Bone marrow (tissue), 2 donors: ENCODE measurements at regions not wholly inside any gene's neighbourhood (a gene's known extent, or its start where the extent isn't known, plus 50 kb on each side); places are given as distances from the start of the nearest gene placed in this dataset.
"Not testable (repeated sequence)": the region's sequence is repeated elsewhere in the genome, so short reads cannot be mapped to it uniquely, and the experiment has no call there.

Source experiments
- DNase-seq, 2 donors: peaks; one replicate each; lab custom pipeline; 2025; lab: John Stamatoyannopoulos, UW

DNA sequence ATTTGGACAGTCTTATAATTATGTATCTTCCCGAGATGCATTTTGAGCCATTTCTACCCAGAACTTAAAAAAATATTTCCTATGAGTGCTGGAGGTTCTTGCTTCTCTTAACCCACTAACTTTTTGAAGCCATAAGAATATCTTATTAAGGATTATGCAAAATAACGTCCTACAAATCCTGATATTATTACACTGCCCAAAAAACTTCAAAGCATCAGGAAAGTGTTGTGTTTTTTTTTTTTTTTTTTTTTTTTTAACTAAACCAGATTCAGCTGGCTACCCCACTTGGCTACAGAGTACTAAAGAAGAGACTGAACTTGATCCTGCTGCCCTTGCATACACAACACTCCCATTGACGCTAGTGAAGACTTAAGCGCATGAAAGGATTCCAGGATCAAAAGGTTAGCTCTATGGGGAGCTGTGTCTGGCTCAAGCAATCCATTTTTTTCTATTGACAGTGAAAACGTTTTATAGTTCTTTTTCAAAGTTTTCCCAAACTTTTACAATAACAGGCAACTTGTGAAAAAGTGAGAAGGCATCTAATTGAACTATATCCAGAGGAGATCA, 141.4 kb downstream of the KCNRG start:
- DNase-seq: no peak

DNA sequence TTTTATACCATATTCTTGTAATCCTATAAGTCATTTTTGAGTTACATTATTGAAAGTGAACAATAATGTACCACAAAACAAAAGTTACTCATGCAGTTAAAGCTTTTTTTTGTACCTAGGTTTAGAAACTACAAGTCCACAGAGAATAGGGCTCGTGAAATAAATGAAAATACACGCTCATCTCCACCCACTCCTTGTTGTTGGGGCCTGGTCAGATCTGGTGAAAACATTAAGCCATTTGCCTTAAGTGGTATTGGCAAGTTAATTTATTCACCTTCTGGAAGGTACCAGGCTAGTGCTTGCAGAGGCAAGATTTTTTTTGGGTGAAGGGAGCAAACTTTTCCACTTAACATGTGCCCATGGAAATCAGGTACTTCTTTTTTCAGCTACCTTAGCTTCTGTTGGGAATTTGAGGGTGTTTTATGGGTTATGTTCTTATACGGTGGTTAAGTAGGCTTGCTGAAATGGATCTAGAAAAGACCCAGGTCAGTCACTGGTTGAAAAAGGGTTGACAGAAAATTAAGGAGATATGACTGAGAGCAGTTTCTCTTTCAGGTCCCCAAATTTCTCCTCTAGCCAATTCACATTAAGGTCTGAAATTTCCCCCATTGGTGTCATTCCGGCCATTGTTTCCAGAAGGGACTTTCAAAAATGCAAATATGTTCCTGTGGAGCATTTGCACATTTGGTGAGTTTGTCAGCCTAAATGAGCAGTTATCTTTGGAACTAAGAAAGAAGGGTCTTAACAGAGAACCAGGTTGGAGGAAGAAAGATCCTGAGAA, 143.3 kb downstream of the KCNRG start:
- no peak for DNase-seq

DNA sequence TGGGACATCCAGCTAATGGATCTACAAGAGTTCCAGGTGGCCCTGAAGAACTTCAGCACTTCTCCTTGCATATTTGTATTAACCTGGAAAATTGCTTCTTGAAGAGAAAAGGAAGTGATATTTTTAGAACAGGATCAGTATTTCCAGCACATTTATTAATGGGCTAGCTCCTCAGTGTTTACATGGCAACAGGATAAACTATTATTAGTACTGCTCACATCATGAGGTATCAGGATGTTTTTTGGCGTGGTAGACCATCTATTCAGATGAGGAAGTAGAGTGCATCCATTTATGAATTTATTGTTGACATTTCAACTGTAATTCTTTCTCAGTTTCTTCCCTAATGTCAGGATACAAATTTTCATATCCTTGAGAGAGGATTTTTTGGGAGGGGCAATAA, 144.4 kb downstream of the KCNRG start:
- no peak for DNase-seq

DNA sequence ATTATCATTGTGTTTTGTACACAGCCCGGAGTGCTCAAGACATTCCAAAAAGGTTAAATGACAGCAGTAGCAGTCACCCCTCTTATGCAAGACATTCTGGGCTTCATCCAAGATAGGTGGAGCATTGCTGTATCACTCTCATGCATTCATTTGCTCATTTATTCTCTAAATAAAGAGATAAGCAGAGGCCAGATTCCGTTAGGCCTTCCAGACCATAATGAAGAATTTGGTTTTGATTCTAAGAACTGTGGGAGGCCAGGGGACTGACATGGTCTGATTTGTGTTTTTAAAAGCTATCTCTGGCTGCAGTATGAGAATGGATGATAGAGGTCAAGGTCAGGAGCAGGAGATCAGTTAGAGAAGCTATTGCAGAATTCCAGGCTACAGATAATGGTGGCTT, 145.8 kb downstream of the KCNRG start:
- no peak for DNase-seq

DNA sequence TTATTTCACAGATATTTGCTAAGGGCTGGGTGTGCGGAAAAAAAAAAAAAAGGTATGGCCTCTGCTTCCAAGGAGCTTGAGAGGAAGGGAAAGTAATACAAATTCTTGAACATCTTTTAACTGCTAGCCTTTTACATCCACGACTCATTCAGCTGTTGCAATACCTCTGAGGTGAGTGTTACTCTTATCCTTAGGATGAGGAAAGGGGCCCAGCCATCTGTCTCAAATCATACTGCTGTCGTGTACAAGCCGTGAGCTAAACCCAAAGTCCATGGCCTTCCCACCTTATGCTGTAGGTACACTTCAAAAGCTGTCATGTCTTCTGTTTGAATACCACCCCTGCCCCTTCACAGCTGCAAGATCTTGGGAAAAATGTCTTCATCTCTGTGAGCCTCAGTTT, 146.8 kb downstream of the KCNRG start:
- no peak for DNase-seq

DNA sequence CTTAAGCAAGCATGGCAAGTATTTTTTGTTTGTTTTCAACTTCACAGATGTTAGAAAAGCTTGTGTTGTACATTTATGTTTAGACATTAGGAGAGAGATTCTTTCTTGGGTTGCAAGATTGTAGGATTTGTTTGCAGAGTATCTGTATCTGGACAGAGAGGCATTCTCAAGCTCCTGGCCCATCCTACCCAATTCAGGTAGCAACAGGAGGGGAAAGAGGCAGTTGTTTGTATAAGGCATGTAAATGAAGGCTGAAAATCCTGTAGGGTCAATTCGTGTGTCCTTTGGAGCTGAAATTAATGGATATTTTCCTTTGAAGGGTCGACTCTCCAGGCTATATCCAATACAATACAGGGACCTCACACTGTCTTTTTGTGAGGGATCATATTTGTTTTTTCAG, 147.3 kb downstream of the KCNRG start:
- DNase-seq: no peak

DNA sequence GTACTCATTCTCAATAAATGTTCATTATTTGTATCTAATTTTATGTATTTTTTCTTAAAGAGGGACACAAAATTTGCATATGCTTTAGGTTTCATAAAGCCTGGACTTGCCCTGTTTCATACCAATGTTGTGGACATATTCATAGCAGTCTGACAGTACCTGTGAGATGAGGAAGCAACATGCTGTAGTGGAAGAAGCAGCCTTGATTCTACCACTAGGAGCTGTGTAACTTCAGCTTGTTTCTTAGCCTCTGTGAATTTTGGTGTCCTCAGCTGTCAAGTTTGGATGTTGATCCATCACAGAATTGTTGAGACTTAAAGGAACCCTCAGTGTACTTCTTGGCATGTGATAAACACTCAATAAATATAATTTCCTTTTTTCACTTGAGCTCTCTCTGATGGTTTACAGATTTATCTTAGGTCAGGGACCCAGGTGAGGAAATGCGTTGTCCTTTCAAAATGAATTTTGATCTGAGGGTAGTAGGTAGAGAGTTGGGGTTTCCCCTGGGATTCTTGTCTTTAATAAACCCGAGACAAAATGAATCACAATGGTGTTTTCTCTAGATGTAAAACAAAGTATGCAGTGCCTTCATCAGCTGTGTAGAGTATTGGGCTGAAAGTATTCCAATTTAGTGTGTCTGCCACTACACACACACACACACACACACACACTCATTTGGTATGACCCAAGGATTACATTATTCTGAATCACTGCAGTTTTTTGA, 152.1 kb downstream of the KCNRG start:
- no peak for DNase-seq

DNA sequence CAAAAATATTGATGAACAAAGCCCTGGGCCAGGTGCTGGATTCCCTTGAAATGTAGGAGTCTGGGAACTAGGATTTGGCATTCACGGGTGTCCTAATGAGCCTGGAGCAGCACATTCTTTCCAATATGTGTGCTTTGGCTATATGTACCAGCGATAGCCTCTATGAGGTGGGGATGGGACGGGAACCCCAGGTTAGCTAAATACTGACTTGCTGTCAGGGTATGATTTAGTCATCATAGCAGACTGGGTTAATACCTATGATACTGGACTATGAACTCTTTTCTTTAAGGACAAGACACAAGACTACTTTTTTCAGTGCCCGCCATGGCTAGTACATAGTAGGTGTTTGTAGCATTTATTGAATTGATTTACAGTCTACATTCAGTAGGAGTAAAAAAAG, 152.7 kb downstream of the KCNRG start:
- no peak for DNase-seq

DNA sequence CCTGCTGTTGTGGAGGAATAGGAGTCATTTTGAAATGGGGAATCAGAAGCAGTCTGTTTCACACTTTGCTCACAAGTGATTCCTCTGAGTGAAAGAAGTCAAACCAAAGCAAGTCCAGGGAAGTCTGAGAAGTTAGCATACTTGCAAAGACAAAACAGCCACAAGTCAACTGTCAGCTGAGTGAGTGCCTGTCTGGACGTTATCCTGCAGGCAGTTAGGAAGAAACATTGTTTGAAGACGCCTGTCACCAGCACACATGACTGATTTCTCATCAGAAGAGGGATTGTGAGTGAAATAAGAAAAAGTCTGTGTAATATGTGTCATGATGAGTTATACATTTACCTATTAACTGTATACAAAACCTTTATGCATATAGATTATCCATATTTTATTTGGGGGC, 153.5 kb downstream of the KCNRG start:
- no peak for DNase-seq

DNA sequence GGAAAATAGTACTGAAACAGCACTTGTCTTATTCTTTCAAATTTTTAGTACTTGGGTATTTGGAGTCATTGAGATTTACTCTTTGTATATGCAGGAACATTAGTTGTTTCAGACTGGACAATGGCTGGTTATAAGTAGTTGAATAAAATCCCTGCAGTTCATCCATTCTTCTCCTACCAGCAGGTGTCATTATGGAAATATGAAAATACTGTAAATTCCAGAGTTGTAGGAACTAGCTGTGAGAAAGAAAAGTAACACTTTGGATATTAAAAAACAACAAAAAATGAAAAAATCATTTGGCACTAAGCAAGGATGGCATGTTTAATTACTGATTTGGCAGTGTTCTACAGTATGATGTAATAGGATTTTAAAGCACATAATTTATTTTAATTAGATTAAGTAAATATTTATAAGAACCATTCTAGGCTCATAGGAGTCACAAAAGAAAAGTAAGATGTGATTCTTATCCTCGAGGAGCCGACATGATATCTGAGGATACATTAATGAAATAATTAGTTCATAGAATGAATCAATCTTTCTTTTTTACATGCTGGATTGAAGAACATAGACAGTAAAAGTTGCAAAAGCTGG, 155.3 kb downstream of the KCNRG start:
- no peak for DNase-seq

DNA sequence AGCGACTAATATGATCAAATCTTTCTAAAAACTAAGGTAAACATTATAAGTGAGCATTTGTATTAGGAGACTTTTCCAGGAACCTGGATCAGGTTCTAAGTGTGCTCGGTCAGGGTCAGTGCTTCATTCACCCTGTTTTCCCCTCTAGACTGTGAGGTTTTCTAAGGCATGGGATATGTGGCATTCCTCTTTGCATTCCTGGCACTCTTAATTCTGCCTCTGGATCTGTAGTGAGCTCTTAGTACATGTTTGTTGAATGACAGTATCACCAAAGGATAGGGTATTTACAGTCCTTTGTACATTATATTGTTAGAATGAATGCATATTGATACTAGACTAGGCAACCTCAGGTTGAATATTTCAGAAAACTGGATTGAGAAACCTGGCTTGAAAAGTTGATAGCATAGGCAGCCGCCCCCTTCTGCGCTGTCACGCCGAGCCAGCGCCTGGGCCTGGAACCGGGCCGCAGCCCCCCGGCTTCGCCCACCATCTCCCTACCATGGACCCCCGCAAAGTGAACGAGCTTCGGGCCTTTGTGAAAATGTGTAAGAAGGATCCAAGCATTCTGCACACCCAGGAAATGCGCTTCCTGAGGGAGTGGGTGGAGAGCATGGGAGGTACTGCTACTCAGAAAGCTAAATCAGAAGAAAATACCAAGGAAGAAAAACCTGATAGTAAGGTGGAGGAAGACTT, 156.5 kb downstream of the KCNRG start:
- DNase-seq: no peak

DNA sequence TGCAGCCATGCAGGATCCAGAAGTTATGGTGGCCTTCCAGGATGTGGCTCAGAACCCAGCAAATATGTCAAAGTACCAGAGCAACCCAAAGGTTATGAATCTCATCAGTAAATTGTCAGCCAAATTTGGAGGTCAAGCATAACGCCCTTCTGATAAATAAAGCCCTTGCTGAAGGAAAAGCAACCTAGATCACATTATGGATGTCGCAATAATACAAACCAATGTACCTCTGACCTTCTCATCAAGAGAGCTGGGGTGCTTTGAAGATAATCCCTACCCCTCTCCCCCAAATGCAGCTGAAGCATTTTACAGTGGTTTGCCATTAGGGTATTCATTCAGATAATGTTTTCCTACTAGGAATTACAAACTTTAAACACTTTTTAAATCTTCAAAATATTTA, 157.8 kb downstream of the KCNRG start:
- not testable (repeated sequence) for DNase-seq

DNA sequence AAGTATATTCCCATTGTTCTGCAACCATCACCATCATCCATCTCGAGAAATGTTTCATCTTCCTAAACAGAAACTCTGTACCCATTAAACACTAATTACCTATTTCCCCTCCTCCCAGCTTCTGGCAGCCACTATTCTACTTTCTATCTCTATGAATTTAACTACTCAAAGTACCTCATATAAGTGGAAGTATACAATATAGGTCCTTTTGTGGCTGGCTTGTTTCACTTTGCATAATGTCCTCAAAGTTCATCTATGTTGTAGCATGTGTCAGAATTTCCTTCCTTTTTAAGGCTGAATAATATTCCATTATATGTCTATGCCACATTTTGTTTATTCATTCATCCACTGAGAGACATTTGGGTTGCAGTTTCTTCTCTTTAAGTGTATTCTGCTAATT, 159.4 kb downstream of the KCNRG start:
- no peak for DNase-seq

DNA sequence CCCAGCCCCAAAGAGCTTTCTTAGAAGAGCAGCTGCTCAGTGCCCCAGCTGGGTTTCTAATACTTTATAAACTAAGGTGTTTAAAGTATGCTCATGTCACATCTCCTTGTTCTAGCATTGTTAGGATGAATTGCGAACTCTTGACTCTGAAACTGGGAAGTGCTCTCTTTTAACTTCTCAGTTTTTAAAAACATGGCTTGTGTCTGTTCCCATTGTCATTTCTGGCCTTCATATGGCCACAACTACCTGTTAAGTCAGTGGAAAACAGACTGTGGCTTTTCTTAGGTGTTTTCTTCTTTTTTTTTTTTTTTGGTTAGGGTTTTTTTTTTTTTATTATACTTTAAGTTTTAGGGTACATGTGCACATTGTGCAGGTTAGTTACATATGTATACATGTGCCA, 164.7 kb downstream of the KCNRG start:
- no peak for DNase-seq

DNA sequence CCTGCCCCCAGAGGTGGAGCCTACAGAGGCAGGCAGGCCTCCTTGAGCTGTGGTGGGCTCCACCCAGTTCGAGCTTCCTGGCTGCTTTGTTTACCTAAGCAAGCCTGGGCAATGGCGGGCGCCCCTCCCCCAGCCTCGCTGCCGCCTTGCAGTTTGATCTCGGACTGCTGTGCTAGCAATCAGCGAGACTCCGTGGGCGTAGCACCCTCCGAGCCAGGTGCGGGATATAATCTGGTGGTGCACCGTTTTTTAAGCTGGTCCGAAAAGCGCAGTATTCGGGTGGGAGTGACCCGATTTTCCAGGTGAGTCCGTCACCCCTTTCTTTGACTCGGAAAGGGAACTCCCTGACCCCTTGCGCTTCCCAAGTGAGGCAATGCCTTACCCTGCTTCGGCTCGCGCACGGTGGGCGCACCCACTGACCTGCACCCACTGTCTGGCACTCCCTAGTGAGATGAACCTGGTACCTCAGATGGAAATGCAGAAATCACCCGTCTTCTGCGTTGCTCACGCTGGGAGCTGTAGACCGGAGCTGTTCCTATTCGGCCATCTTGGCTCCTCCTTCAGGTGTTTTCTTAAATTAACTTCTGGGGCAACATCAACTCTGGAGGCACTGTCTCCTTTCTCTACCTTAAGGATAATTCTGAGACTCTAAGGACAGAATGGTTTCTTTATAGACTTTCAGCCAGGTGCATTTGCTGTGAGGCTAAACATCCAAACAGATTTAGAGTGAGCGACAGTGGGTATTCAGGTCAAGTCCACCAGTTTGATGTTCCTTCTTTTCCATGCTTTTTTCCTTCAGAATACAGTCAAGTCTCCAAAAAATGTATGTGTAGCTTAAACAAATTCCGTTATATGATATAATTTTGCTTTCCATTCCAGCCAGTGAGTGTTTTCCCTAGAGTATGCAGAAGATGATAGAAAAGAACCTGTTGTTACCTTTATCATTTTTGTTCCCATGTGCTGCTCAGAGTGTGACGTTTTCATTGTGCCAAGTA, 170.8 kb downstream of the KCNRG start:
- not testable (repeated sequence) for DNase-seq

DNA sequence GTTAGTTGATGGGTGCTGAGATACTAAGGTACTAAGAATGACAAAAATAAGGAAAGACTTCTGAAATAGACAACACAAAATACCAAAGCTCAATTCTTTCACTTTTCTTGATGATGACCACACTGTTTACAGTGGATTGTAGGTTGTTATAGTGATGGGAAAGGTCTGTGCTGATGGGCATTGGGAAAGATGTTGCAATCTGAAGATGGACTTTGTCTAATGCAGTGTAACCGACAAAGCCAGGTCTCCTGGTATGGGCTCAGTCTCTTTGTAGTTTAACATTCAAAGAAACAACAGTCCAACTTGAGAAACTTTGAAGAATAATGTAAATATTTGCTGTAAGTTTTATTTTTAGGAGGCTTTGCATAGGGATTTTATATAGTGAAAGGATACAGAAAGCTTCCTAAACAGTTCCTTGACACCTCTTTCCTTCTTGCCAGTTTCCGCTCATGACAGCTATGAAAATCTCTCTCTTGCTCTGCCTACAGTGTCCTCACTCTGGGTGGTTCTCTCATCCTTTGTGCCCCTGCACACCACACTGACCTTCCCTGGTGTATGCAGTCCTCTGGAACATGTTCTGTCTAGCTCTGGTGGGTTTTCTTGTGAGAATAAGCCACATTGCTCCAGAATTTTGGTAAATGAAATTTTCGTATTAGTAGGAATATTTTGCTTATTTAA, 172.2 kb downstream of the KCNRG start:
- no peak for DNase-seq

DNA sequence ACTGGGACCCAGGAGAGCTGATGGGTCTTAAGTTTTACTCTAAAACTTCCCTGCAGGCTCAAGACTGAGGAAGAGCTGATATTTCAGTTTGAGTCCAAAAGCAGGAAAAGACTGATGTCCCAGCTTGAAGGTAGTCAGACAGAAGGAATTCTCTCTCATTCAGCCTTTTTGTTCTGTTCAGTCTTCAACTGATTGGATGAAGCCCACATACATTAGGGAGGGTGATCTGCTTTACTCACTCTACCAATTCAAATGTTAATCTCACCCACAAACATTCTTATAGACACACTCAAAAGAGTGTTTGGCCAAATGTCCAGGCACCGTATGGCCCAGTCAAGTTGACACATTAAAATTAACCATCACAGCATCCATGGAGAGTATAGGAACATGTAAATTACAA, 173.5 kb downstream of the KCNRG start:
- DNase-seq: no peak

DNA sequence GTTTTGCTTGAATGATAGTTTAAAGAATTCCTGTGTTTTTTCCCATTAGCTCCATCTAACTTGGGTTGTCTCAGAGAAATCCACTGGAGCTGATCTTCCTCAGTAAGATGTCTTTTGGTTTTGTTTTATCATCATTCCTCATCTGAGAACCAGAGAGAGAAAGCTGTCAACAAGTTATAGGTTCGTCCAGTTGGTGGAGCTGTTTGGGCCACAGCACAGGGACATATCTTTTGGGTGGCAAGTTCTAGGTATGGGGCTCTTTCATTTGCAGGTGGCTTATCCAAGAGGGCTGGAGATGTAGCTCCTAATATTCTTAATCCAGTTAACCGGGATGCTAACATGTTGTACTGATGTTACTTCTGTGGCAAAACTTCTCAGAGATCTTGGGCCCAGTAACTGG, 174.2 kb downstream of the KCNRG start:
- no peak for DNase-seq

DNA sequence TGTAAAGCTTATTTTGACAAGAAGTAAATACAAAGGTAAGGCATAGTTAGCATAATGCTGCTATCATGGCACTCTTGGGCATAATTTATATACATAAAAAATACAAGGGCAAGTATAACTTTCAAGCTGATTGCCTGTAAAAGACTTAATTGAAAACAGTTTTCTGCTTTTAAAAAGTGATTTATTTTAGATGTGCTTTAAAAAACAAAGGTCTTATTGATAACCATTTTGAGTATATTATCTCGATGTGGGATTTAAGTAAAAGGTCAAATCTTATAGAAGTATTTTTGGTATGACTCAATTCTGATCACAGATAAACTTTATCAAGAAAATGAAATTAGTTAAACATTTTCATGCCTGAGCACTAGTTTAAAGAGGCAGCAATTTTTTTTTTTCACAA, 175.8 kb downstream of the KCNRG start:
- no peak for DNase-seq

DNA sequence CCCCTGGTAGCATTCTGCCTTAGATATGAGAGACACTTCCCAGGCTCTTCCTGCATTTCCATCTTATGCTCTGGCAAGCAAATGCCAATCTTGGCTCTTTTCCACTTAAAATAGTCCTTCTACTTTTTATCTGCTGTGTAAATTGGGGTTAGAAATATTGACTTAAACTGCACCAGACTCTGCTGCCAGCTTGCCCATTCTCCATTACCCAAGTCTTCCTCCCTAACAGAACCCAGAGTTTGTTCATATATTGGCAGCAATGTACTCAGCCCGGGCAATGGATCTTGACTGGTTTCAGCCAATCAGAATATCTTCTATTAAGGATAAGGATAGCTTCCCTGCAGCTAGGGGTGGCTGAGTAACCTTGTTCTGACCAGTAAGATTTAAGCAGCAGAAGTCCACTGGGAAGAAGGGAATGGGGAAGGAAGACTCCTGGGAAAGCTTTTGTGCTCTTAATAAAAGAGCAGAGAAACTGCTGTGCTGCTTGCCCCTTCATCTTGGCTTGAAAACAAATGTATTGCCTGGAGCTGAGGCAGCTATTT, 177.1 kb downstream of the KCNRG start:
- no peak for DNase-seq
